ENCODE measurements at regions not wholly inside any gene's neighbourhood (a gene's known extent, or its start where the extent isn't known, plus 50 kb on each side); places are given as distances from the start of the nearest gene placed in this dataset.

DNA sequence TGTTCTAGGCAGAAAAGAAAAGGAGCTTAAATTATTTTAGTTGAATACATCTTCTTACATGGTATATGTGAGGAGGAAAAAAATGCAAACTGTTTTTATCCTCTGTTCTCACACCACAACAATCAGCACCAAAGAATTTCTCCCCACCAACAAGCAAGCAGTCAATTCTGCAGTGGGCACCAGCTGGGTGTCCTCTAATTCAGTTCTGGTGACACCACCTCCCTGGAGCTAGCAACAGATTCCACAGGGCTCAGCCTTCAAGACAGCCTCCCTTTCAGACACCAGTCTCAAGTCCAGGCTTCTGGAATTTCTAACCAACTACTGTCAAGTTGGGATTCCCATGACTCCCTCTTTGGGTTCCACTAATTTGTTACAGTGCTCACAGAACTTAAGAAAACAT is 490.2 kb upstream of the IGFBP3 start:
- no peak overlapping the region for H3K4me3 Mint-ChIP-seq
- CTCF ChIA-PET, result no interaction called here

GRCh38 chr7:46407125-46407524 is 486.1 kb upstream of the IGFBP3 start:
- no peak for TF ChIP-seq CTCF (IDR thresholded peaks at IDR 0.05)
- no peak for ATAC-seq
- no peak overlapping the region for H3K4me3 Mint-ChIP-seq
- CTCF ChIA-PET, result no interaction called here
- H3K36me3 Mint-ChIP-seq (ENCODE audit: low read depth), result no peaks in the 10 kb centered on the region
- H3K4me1 Mint-ChIP-seq (ENCODE audit: low read depth), result no peaks in the 10 kb centered on the region
- no peak overlapping the region for H3K27ac Mint-ChIP-seq
- POLR2A ChIA-PET, result no interaction called here
- intact Hi-C loops (cut with micrococcal nuclease), result no loop called here
- H3K27me3 Mint-ChIP-seq, result no peaks in the 10 kb centered on the region
- peaks cover 5% of the 10 kb centered on the region for H3K9me3 Mint-ChIP-seq
- no peak for DNase-seq

More for the DNA sequence above, 490.2 kb upstream of the IGFBP3 start:
- no peaks in the 10 kb centered on the region for H3K36me3 Mint-ChIP-seq (ENCODE audit: low read depth)
- H3K27ac Mint-ChIP-seq, result no peak overlapping the region
- H3K4me1 Mint-ChIP-seq (ENCODE audit: low read depth), result no peaks in the 10 kb centered on the region
- POLR2A ChIA-PET, result no interaction called here
- intact Hi-C loops (cut with micrococcal nuclease), result no loop called here
- no peaks in the 10 kb centered on the region for H3K27me3 Mint-ChIP-seq
- H3K9me3 Mint-ChIP-seq, result peaks cover 2% of the 10 kb centered on the region
- TF ChIP-seq CTCF (IDR thresholded peaks at IDR 0.05), result no peak
- DNase-seq (no peak), ATAC-seq (no peak)

GRCh38 chr7:46397591-46397990 is 476.5 kb upstream of the IGFBP3 start:
- DNase-seq (no peak), ATAC-seq (no peak)
- no peaks in the 10 kb centered on the region for H3K27me3 Mint-ChIP-seq
- no peak overlapping the region for H3K4me3 Mint-ChIP-seq
- ChIA-PET CTCF (no interaction called here), POLR2A (no interaction called here)
- peaks cover 6% of the 10 kb centered on the region for H3K9me3 Mint-ChIP-seq
- no peaks in the 10 kb centered on the region for H3K36me3 Mint-ChIP-seq (ENCODE audit: low read depth)
- no peak for TF ChIP-seq CTCF (IDR thresholded peaks at IDR 0.05)
- H3K4me1 Mint-ChIP-seq (ENCODE audit: low read depth), result no peaks in the 10 kb centered on the region
- H3K27ac Mint-ChIP-seq, result no peak overlapping the region
- intact Hi-C loops (cut with micrococcal nuclease), result no loop called here

- Mint-ChIP-seq H3K9me3 (peaks cover 4% of the 10 kb centered on the region), H3K27ac (no peak overlapping the region), H3K4me3 (no peak overlapping the region), H3K36me3 (ENCODE audit: low read depth) (no peaks in the 10 kb centered on the region), H3K27me3 (no peaks in the 10 kb centered on the region), H3K4me1 (ENCODE audit: low read depth) (no peaks in the 10 kb centered on the region)
- POLR2A ChIA-PET, result no interaction called here
- DNase-seq, result no peak
- intact Hi-C loops (cut with micrococcal nuclease), result no loop called here
- no peak for TF ChIP-seq CTCF (IDR thresholded peaks at IDR 0.05)
- no peak for ATAC-seq
- CTCF ChIA-PET, result no interaction called here
These were observed 475.4 kb upstream of the IGFBP3 start for GRCh38 chr7:46396481-46396880.

- ChIA-PET POLR2A (no interaction called here), CTCF (no interaction called here)
- Mint-ChIP-seq H3K4me3 (no peak overlapping the region), H3K4me1 (ENCODE audit: low read depth) (no peaks in the 10 kb centered on the region), H3K9me3 (peaks cover 1% of the 10 kb centered on the region), H3K27ac (no peak overlapping the region), H3K27me3 (no peaks in the 10 kb centered on the region), H3K36me3 (ENCODE audit: low read depth) (no peaks in the 10 kb centered on the region)
- DNase-seq, result no peak
- no peak for ATAC-seq
- no peak for TF ChIP-seq CTCF (IDR thresholded peaks at IDR 0.05)
- intact Hi-C loops (cut with micrococcal nuclease), result no loop called here
These were observed 472.1 kb upstream of the IGFBP3 start for GRCh38 chr7:46393142-46393541.
